A549 (cell line): ENCODE measurements at regions not wholly inside any gene's neighbourhood (a gene's known extent, or its start where the extent isn't known, plus 50 kb on each side); places are given as distances from the start of the nearest gene placed in this dataset.

ENCODE experiments used
- ATAC-seq, 2 experiments: fragments of 200-7000 bp in 1 of 2; fragments of >200 bp in 1 of 2; cut with Nextera tagmentation in 1 of 2; cut with Tn5 transposase in 1 of 2; 3 replicates each; pipeline versions ENCODE4 v1.8.0 to v1.9.1; 2018 to 2020; ENCODE audit warnings: mild to moderate bottlenecking in 1 of 2, moderate library complexity in 1 of 2
- CTCF ChIA-PET: fragments of 300-600 bp; sonication (Branson Sonifier 250); formaldehyde crosslinking; extraction: SDS; loops from one replicate; lab custom pipeline; 2021; ENCODE audit warnings: antibody characterized with exemption, inconsistent platforms; lab: Yijun Ruan, JAX
- POLR2A ChIA-PET: fragments of 350-600 bp; formaldehyde crosslinking; extraction: SDS; loops from one replicate; lab custom pipeline; 2021; ENCODE audit warnings: antibody characterized with exemption, inconsistent platforms; lab: Yijun Ruan, JAX
- DNase-seq, 2 experiments: peaks; one replicate each; pipeline versions ENCODE4 v3.0.0 to v3.0.0-alpha.2; 2011 to 2016; ENCODE audit warnings: low read depth in 1 of 2, low spot score in 1 of 2
- FAIRE-seq: peaks from 2 replicates; lab custom pipeline; 2011; peaks lifted over from hg19 to GRCh38; lab: Jason Lieb, UNC
- H3K27ac ChIP-seq, 2 experiments: fragments of >200 bp; sonication (Bioruptor Twin); formaldehyde crosslinking; 3 replicates each; pipeline ENCODE4 v1.5.1; 2016 to 2017
- H3K4me1 ChIP-seq: fragments of >200 bp; sonication (Bioruptor Twin); formaldehyde crosslinking; 3 replicates; pipeline ENCODE4 v1.6.1; 2016
- H3K4me2 ChIP-seq: fragments of >200 bp; sonication (Bioruptor Twin); formaldehyde crosslinking; 3 replicates; pipeline ENCODE4 v1.6.1; 2016
- H3K4me3 ChIP-seq: fragments of >200 bp; sonication (Bioruptor Twin); formaldehyde crosslinking; 3 replicates; pipeline ENCODE4 v1.5.1; 2016
- H3K9me3 ChIP-seq: fragments of >200 bp; sonication (Bioruptor Twin); formaldehyde crosslinking; 3 replicates; pipeline ENCODE4 v1.6.1; 2016
- BHLHE40 ChIP-seq: IDR thresholded peaks from 2 replicates; pipeline ENCODE4 v1.6.1; 2012; ENCODE audit warnings: low read depth, low read length, inconsistent platforms
- CEBPB ChIP-seq, 2 experiments: fragments of >200 bp in 1 of 2; sonication (Bioruptor Twin) in 1 of 2; formaldehyde crosslinking in 1 of 2; IDR thresholded peaks; 2 replicates each; pipeline ENCODE4 v1.6.1; 2012 to 2016
- CHD4 ChIP-seq: fragments of 200-600 bp; sonication (generic); IDR thresholded peaks from 2 replicates; pipeline ENCODE4 v1.6.1; 2016; ENCODE audit warnings: antibody characterized with exemption, mild to moderate bottlenecking, borderline replicate concordance
- EHMT2 ChIP-seq: fragments of 200-600 bp; sonication (generic); IDR thresholded peaks from 2 replicates; pipeline ENCODE4 v1.6.1; 2016; ENCODE audit warnings: antibody characterized with exemption, low read depth, mild to moderate bottlenecking, moderate library complexity
- ESRRA ChIP-seq: fragments of 150-350 bp; IDR thresholded peaks from 2 replicates; pipeline ENCODE4 v1.6.1; 2014; ENCODE audit warnings: mild to moderate bottlenecking, low read length, borderline replicate concordance
- FOSL2 ChIP-seq, 2 experiments: fragments of 450-650 bp in 1 of 2; fragments of >200 bp in 1 of 2; sonication (Bioruptor Twin) in 1 of 2; formaldehyde crosslinking; IDR thresholded peaks; 2 replicates each; pipeline versions ENCODE4 v1.5.0 to v1.6.1; 2016 to 2020; ENCODE audit warnings: mild to moderate bottlenecking in 1 of 2, moderate library complexity in 1 of 2
- GATA3 ChIP-seq: IDR thresholded peaks from 2 replicates; pipeline ENCODE4 v1.6.1; 2012; ENCODE audit warnings: borderline replicate concordance
- HEYL ChIP-seq: fragments of 250-450 bp; sonication (Bioruptor Pico); IDR thresholded peaks from 2 replicates; pipeline ENCODE4 v1.8.0; 2021; ENCODE audit warnings: mild to moderate bottlenecking, moderate library complexity
- HOXA7 ChIP-seq: fragments of 250-450 bp; sonication (Bioruptor Pico); IDR thresholded peaks from 2 replicates; pipeline ENCODE4 v1.5.0; 2020; ENCODE audit warnings: mild to moderate bottlenecking, moderate library complexity
- HOXB5 ChIP-seq: fragments of 250-450 bp; sonication (Bioruptor Pico); IDR thresholded peaks from 2 replicates; pipeline ENCODE4 v1.5.0; 2020; ENCODE audit warnings: mild to moderate bottlenecking, moderate library complexity
- JUN ChIP-seq, 2 experiments: fragments of >200 bp; sonication (Bioruptor Twin); formaldehyde crosslinking; IDR thresholded peaks; 2 replicates in 1 of 2; 3 replicates in 1 of 2; pipeline ENCODE4 v1.6.1; 2016 to 2017
- KDM1A ChIP-seq: fragments of 200-600 bp; sonication (generic); IDR thresholded peaks from 2 replicates; pipeline ENCODE4 v1.6.1; 2016; ENCODE audit warnings: low read depth, mild to moderate bottlenecking
- MAFK ChIP-seq: fragments of 450-650 bp; IDR thresholded peaks from 2 replicates; pipeline ENCODE4 v1.6.1; 2014; ENCODE audit not compliant: partially characterized antibody
- MAX ChIP-seq: IDR thresholded peaks from 2 replicates; pipeline ENCODE4 v1.6.1; 2012
- MYC ChIP-seq: IDR thresholded peaks from 2 replicates; pipeline ENCODE4 v1.6.1; 2012; ENCODE audit warnings: mild to moderate bottlenecking, inconsistent platforms, low read length, improper control_type of control experiment, borderline replicate concordance
- NFE2L2 ChIP-seq: fragments of 150-350 bp; conservative IDR thresholded peaks from 2 replicates; pipeline ENCODE4 v1.6.1; 2014; ENCODE audit warnings: low read length
- PBX3 ChIP-seq: IDR thresholded peaks from 2 replicates; pipeline ENCODE4 v1.6.1; 2012
- PHF8 ChIP-seq: fragments of 200-600 bp; sonication (generic); IDR thresholded peaks from 2 replicates; pipeline ENCODE4 v1.6.1; 2016; ENCODE audit warnings: low read depth, mild to moderate bottlenecking, antibody characterized with exemption, moderate library complexity, borderline replicate concordance
- RAD21 ChIP-seq, 2 experiments: fragments of >200 bp in 1 of 2; sonication (Bioruptor Twin) in 1 of 2; formaldehyde crosslinking in 1 of 2; IDR thresholded peaks in 1 of 2; conservative IDR thresholded peaks in 1 of 2; 2 replicates in 1 of 2; 3 replicates in 1 of 2; pipeline ENCODE4 v1.6.1; 2012 to 2018; ENCODE audit warnings: inconsistent platforms in 1 of 2
- RFX5 ChIP-seq: fragments of 450-650 bp; IDR thresholded peaks from 2 replicates; pipeline ENCODE4 v1.7.1; 2014; ENCODE audit warnings: antibody characterized with exemption, mild to moderate bottlenecking, moderate library complexity
- RNF2 ChIP-seq: fragments of 200-600 bp; sonication (generic); IDR thresholded peaks from 2 replicates; pipeline ENCODE4 v1.6.1; 2016; ENCODE audit warnings: low read depth, mild to moderate bottlenecking, antibody characterized with exemption, moderate library complexity, borderline replicate concordance
- SMC3 ChIP-seq: fragments of >200 bp; sonication (Bioruptor Twin); formaldehyde crosslinking; IDR thresholded peaks from 3 replicates; pipeline ENCODE4 v1.6.1; 2018; ENCODE audit warnings: inconsistent platforms
- TFCP2L1 ChIP-seq: fragments of 250-450 bp; sonication (Bioruptor Pico); IDR thresholded peaks from 2 replicates; pipeline ENCODE4 v1.5.0; 2021; ENCODE audit warnings: mild to moderate bottlenecking
- TP53 ChIP-seq: fragments of 250-450 bp; sonication (Bioruptor Pico); IDR thresholded peaks from 2 replicates; pipeline ENCODE4 v1.5.0; 2021; ENCODE audit warnings: mild to moderate bottlenecking, moderate library complexity
- ZNF302 ChIP-seq: fragments of 250-450 bp; sonication (Bioruptor Pico); IDR thresholded peaks from 2 replicates; pipeline ENCODE4 v1.9.0; 2021; ENCODE audit warnings: inconsistent platforms, mild to moderate bottlenecking, moderate library complexity
- WGBS: methylation state at CpG from one replicate; pipeline ENCODE4 v1.1.6; 2017; ENCODE audit errors: missing lambda C conversion rate; 5-methylcytosine and 5-hydroxymethylcytosine counted together

GRCh38 chr5:106152569-106152968 lies 1518.2 kb downstream of the EFNA5 start:
- TF ChIP-seq GATA3 (no peak), PHF8 (no peak), MAFK (peak; percentile 87), KDM1A (no peak)
- Histone ChIP-seq H3K4me1 (no peaks in the 10 kb centered on the region), H3K27ac (no peak overlapping the region), H3K4me3 (no peak overlapping the region), H3K4me2 (no peak overlapping the region), H3K9me3 (no peaks in the 10 kb centered on the region; the same call in 2 of the 3 replicates)
- 66% methylated on average over 1 of the region's 1 CpG for WGBS
- FAIRE-seq: no peak
- ATAC-seq: no peak
- POLR2A ChIA-PET: no interaction called here
- DNase-seq: no peak
- CTCF ChIA-PET: no interaction called here

GRCh38 chr5:106142116-106142515 lies 1528.6 kb downstream of the EFNA5 start:
- POLR2A ChIA-PET: no interaction called here
- H3K4me1 ChIP-seq: no peaks in the 10 kb centered on the region
- H3K4me3 ChIP-seq: no peak overlapping the region
- TF ChIP-seq NFE2L2: no peak
- TF ChIP-seq MAX: no peak
- no peak for TF ChIP-seq HOXA7 (CRISPR knock-in tag)
- H3K4me2 ChIP-seq: no peak overlapping the region
- ATAC-seq (no peak), DNase-seq (no peak), FAIRE-seq (no peak)
- no peak overlapping the region for H3K27ac ChIP-seq
- CTCF ChIA-PET: no interaction called here
- H3K9me3 ChIP-seq: no peaks in the 10 kb centered on the region

GRCh38 chr5:106140101-106140500 lies 1530.6 kb downstream of the EFNA5 start:
- POLR2A ChIA-PET: no interaction called here
- no peak overlapping the region for H3K4me3 ChIP-seq
- no peaks in the 10 kb centered on the region for H3K4me1 ChIP-seq
- DNase-seq (no peak), ATAC-seq (no peak)
- CTCF ChIA-PET: no interaction called here
- no peak for TF ChIP-seq SMC3
- TF ChIP-seq HOXA7 (CRISPR knock-in tag): no peak
- no peak for TF ChIP-seq HEYL (CRISPR knock-in tag)
- TF ChIP-seq CEBPB (IDR thresholded peaks at IDR 0.05): no peak
- TF ChIP-seq, all 56 proteins: peak for 0
- 83% methylated on average over 2 of the region's 2 CpGs for WGBS
- FAIRE-seq: no peak
- no peak overlapping the region for H3K27ac ChIP-seq
- no peaks in the 10 kb centered on the region for H3K9me3 ChIP-seq
- no peak overlapping the region for H3K4me2 ChIP-seq

- Histone ChIP-seq H3K4me1 (no peaks in the 10 kb centered on the region), H3K9me3 (no peaks in the 10 kb centered on the region), H3K27ac (no peak overlapping the region), H3K4me3 (no peak overlapping the region)
- TF ChIP-seq MYC (no peak), TFCP2L1 (CRISPR knock-in tag) (no peak), ZNF302 (CRISPR knock-in tag) (no peak), CHD4 (no peak), EHMT2 (no peak), RAD21 (conservative IDR thresholded peaks at IDR 0.05 in 1 of 2, IDR thresholded peaks at IDR 0.05 in 1 of 2) (no peak), PBX3 (no peak), TP53 (no peak), HOXB5 (CRISPR knock-in tag) (no peak), JUN (IDR thresholded peaks at IDR 0.05) (no peak), FOSL2 (IDR thresholded peaks at IDR 0.05) (no peak), FOSL2 (CRISPR knock-in tag; IDR thresholded peaks at IDR 0.05) (no peak), BHLHE40 (no peak), ESRRA (no peak), RNF2 (no peak), RFX5 (no peak)
- TF ChIP-seq, all 56 proteins: peak for 0
- no peak overlapping the region for H3K4me2 ChIP-seq
- FAIRE-seq (no peak), DNase-seq (no peak), ATAC-seq (no peak)
- CTCF ChIA-PET: no interaction called here
- WGBS: 56% methylated on average over 2 of the region's 2 CpGs
- POLR2A ChIA-PET: no interaction called here
Measured at GRCh38 chr5:106136061-106136460, 1534.7 kb downstream of the EFNA5 start.
